ENCODE measurements at regions not wholly inside any gene's neighbourhood (a gene's known extent, or its start where the extent isn't known, plus 50 kb on each side); places are given as distances from the start of the nearest gene placed in this dataset.

GRCh38 chr17:77838748-77839697 is 119.5 kb upstream of the TNRC6C start:
- DNase-seq (ENCODE audit: low read depth): no peak

GRCh38 chr17:77839698-77840512 is 118.6 kb upstream of the TNRC6C start:
- no peak for DNase-seq (ENCODE audit: low read depth)

DNA sequence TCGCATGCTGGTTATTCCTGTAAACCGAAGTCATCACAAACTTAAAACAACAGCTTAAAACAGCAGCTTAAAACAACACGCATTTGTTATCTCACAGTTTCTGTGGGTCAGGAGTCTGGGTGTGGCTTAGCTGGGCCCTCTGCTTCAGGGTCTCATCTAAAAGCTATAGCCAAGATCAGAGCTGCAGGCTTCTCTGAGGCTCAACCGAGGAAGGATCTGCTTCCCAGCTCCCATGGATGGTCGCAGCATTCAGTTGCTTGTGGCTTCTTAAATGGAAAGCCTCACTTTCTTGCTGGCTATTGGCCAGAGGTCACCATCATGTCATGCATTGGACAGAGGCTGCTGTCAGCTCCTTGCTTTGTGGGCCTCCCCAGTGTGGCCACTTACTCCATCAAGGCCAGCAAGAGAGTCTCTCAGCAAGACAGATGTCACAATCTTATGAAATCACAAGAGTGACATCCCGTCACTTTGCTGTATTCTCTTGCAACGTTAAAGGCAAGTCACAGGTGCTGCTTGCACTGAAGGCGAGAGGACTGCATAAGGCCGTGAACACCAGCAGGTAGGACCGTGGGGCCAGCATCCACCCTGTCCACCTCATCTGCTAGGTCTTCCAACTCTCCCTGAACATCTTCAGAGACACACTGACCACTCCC is 117.9 kb upstream of the TNRC6C start:
- no peak for DNase-seq (ENCODE audit: low read depth)

DNA sequence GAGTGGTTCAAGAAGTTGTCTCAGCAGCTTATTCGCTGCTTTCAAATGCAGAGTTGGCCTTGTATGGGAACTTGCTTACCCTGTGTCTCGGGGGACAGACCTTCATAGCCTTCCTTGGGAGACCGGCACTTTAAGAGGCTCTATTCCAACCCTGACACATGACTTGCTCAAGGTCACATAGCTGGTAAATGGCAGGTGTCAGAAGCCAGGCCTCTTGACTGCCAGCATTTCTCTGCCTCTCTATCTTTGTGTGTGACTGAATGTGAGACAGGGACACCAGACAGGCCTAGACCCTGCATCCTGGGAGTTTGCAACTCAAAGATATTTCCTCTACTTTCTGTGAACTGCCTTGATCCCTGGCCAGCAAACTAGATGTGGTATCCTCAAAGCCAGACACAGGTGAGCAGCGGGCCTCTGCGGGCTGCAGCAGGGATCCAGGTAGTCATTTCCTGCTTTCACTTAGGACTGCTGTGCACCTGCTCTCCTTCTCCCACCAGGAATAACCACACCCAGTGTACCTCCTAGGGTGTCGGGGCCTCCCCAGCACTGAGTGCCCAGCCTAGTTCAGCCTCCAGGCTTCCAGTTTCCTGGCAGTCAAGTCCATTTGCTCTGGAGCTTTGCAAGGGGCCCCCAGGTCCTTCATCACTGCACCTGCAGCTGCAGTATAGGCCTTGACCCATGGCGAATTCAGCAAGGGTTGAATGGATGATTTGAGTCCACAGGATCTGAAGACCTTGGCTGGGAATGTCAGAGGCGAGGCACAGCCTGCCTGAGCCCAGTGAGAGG is 116.6 kb upstream of the TNRC6C start:
- no peak for DNase-seq (ENCODE audit: low read depth)

- DNase-seq (ENCODE audit: low read depth): no peak
These were observed 115.9 kb upstream of the TNRC6C start for GRCh38 chr17:77842528-77843147.

GRCh38 chr17:77843255-77843895 is 115.1 kb upstream of the TNRC6C start:
- DNase-seq (ENCODE audit: low read depth): peak; percentile 60

DNA sequence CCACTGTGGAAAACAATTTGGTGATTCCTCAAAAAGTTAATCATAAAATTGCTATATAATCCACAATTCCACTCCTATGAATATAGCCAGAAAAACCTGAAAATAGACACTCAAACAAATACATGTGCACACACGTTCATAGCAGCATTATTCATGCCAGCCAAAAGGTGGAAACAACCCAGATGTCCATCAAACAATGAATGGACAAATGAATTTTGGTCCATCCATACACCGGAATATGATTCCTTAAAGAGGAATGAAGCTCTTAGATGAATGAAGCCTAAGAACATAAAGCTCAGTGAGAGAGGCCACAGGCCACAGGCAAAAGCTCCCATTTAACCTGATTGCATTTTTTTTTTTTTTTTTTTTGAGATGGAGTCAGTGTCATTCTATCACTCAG is 114.6 kb upstream of the TNRC6C start:
- DNase-seq (ENCODE audit: low read depth): no peak

DNA sequence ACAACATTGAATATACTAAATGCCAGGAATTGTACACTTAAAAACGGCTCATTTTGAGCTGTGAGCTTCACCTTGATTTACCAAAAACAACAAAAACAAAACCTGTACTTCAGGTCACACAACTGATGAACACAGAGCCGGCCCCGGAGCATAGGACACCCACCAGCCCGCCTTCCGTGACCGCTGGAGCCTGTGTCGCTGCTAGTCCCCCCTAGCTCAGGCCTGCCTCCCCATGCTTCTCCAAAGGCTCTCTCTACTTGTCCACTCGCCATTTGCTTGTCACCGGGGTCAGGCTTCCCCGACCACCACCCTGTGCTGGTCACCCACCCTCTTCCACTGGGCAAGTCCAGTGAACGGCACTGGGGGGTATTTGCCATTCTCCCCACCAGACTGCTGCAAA is 113.8 kb upstream of the TNRC6C start:
- DNase-seq (ENCODE audit: low read depth): no peak

DNA sequence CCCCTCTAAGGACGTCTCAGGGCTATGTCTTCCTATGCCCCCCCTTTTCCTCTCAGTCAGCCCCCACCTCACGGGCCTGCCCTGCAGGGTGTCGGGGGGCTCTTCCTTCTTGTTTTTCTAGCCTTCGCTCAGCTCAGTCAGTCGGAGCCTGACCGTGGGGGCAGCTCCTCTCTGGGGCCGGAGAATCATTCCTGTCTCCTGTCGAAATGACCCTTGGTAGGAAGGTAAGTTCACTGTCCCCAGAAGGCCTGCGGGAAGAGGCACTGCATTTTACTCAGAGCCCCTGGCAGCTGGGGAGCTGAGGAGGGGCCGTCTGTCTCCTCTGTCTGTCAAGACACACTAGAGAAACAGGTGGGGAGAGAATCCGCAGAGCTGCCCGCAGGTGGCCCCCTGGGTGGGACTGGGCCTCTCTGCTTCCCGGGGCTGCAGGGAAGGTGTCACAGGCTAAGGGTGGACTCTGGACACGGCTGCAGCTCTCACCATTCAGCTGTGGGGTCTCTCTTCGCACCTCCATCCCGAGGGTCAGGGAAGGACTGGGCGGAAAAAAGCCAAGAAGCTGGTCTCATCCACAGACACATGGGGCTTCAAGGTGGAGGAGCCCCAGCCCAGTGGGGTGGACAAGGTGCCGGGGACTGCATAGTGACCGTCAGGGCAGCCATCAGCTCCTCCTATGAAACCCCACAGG is 112.8 kb upstream of the TNRC6C start:
- no peak for DNase-seq (ENCODE audit: low read depth)

GRCh38 chr17:77846531-77847085 is 111.9 kb upstream of the TNRC6C start:
- DNase-seq (ENCODE audit: low read depth): no peak

DNA sequence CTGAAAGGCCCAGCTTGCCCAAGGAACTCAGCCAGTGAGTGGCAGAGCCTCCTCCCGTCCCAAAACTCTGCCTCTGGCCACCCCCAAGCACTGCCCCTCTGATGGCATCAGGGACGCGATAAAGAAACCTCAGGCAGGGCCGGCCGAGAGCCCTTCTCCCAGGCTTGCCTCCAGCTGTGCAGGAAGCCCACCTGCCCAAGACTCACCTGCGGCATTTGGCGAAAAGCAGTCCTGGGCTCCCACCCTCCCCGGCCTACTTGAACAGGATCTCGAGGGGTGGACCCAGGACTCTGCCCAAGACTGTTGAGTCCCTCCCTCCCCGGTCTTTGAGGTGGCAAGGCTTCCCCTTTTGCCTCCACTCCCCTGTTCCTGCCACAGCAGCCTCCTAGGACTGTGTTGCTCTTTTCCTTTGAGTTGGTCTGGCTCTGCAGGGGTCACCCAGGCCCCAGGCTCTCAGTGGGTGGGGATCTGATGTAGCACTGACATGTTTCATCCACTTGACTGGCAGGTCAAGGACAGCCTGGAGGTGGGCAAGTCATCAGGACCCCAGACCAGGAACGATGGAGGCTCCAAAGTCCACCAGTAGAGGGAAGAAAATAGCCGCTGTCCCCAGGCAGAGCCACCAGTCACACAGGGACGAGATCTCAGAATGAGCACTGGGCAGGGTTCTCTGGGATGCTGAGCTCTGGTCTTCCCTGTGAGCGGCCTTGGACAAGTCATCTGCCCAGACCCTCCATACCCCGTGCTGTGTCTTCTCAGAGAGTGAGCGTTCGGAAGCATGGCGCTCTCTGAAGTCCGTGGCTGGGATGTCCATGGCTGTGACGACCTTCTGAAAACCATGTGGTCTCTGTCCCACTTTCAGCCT is 111.0 kb upstream of the TNRC6C start:
- no peak for DNase-seq (ENCODE audit: low read depth)

GRCh38 chr17:77848257-77848656 is 110.2 kb upstream of the TNRC6C start:
- no peak for DNase-seq (ENCODE audit: low read depth)

- no peak for DNase-seq (ENCODE audit: low read depth)
These were observed 109.3 kb upstream of the TNRC6C start for GRCh38 chr17:77849239-77849638.

DNA sequence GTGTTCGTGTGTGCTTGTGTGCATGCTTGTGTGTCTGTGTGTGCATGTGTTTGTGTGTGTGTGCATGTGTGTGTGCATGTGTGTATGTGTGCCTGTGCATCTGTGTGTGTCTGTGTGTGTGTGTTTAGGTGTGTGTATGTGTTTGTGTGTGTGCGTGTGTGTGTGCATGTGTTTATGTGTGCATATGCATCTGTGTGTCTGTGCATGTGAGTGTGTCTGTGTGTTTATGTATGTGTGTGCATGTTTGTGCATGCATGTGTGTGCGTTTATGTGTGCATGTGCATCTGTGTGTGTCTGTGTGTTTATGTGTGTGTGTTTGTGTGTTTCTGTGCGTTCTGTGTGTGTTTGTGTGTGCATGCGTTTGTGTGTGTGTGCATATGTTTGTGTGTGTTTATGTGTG is 106.6 kb upstream of the TNRC6C start:
- no peak for DNase-seq (ENCODE audit: low read depth)

GRCh38 chr17:77852731-77853130 is 105.8 kb upstream of the TNRC6C start:
- DNase-seq (ENCODE audit: low read depth): no peak

DNA sequence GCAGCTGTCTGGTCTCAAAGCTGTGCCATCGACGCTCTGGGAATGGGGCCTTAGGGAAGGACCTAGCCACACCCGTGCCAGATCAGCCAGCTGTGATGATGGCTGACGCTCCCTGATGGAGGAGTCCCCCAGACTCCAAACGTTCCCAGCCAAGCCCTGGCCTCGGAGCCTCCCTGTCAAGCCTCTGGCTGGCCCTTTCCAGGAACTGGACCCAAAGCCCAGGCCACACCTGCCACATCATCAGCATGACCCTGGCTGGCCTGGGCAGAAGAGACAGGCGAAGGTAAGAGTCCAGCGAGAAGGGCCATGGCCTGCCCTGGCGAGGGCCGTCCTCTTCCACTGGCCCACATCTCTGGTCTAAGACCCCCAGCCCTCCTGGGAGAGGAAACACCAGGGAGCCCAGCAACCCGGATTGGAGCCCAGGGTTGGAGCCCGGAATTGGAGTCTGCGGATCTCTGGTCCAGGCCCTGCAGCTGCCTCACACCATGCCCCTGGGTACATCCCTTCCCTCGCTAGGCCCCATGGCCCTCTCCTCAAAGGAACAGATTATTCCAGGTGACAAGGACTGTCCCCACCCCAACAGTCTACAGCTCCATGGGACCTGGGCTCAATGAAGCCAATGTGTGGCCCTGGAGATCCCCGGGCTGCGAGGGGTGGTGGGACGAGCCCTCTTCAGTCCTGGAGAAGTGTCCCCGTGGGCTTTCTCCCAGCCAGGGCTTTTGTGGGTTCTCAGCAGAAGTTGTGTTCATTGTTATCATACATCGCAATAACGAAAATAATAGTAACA is 105.1 kb upstream of the TNRC6C start:
- no peak for DNase-seq (ENCODE audit: low read depth)

GRCh38 chr17:77854083-77854758 is 104.3 kb upstream of the TNRC6C start:
- no peak for DNase-seq (ENCODE audit: low read depth)
